ENCODE measurements at regions not wholly inside any gene's neighbourhood (a gene's known extent, or its start where the extent isn't known, plus 50 kb on each side); places are given as distances from the start of the nearest gene placed in this dataset.

DNA sequence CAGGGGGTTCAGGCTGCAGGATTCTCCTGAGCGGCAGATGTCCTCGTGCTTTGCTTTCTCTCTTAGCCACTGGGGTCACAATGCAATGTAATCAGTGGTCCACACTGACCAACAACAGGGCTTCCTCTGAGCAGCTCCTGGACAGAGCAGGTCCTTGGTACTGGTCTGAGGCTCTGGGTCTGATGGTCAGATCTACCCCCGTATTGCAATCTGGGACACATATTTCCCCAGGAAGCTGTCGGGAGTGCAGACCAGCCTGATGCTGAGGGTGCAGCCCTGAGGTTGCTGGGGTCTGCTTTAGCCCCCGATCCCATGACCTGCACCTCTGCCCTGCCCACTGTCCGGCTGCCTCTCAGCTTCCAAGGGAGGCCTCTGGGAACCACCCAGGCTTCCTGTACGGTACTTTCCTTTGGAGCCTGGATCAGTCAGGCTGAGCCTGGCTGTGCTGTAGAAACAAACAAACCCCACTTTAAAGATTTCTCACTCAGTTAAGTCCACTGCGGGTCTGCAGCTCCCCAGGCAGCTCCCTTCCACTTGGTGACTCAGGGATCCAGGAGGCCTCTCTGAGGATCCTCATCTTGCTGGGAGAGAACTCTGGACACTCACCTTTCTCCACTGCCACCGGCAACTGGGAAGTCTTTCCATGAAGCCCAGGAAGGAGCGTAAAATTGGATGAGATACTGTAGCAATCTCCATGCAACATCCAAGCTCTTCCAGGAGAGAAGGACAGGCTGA lies 1046.6 kb downstream of the TBC1D22A start:
- no peak overlapping the region for H3K4me3 Mint-ChIP-seq
- H3K36me3 Mint-ChIP-seq (ENCODE audit: low read depth) = no peaks in the 10 kb centered on the region
- peaks cover 1% of the 10 kb centered on the region for H3K4me1 Mint-ChIP-seq
- TF ChIP-seq, protein P1, sequence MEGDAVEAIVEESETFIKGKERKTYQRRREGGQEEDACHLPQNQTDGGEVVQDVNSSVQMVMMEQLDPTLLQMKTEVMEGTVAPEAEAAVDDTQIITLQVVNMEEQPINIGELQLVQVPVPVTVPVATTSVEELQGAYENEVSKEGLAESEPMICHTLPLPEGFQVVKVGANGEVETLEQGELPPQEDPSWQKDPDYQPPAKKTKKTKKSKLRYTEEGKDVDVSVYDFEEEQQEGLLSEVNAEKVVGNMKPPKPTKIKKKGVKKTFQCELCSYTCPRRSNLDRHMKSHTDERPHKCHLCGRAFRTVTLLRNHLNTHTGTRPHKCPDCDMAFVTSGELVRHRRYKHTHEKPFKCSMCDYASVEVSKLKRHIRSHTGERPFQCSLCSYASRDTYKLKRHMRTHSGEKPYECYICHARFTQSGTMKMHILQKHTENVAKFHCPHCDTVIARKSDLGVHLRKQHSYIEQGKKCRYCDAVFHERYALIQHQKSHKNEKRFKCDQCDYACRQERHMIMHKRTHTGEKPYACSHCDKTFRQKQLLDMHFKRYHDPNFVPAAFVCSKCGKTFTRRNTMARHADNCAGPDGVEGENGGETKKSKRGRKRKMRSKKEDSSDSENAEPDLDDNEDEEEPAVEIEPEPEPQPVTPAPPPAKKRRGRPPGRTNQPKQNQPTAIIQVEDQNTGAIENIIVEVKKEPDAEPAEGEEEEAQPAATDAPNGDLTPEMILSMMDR (conservative IDR thresholded peaks at IDR 0.05) = no peak
- no peaks in the 10 kb centered on the region for H3K9me3 Mint-ChIP-seq
- DNase-seq (ENCODE audit: low read depth, low spot score) = no peak
- H3K27ac Mint-ChIP-seq (ENCODE audit: unreplicated experiment) = no peak overlapping the region
- no peaks in the 10 kb centered on the region for H3K27me3 Mint-ChIP-seq (ENCODE audit: low read depth)

DNA sequence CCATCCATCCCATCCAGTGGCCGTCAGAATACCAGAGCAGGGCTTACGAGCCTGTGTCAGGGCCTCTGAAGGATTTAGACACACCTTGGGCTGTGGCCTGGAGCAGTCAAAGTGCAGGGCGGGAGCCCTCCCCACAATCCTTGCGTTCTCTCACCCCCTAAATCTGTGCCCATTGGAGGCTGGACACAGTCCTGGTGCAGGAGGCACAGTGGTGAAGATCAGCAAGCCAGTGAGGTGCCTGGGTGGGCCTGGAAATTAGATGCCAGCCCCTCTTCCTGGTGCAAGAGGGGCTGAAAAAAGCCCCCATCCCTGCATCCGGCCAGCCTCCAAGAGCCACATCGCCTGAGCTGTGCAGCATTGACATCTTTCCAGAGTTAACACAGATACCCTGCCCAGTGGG lies 1045.8 kb downstream of the TBC1D22A start:
- no peak overlapping the region for H3K4me3 Mint-ChIP-seq
- peaks cover 3% of the 10 kb centered on the region for H3K9me3 Mint-ChIP-seq
- no peak for DNase-seq (ENCODE audit: low read depth, low spot score)
- TF ChIP-seq, protein P1 (conservative IDR thresholded peaks at IDR 0.05) = no peak
- no peak overlapping the region for H3K27ac Mint-ChIP-seq (ENCODE audit: unreplicated experiment)
- peaks cover 7% of the 10 kb centered on the region for H3K4me1 Mint-ChIP-seq
- H3K27me3 Mint-ChIP-seq (ENCODE audit: low read depth) = no peaks in the 10 kb centered on the region
- no peaks in the 10 kb centered on the region for H3K36me3 Mint-ChIP-seq (ENCODE audit: low read depth)

DNA sequence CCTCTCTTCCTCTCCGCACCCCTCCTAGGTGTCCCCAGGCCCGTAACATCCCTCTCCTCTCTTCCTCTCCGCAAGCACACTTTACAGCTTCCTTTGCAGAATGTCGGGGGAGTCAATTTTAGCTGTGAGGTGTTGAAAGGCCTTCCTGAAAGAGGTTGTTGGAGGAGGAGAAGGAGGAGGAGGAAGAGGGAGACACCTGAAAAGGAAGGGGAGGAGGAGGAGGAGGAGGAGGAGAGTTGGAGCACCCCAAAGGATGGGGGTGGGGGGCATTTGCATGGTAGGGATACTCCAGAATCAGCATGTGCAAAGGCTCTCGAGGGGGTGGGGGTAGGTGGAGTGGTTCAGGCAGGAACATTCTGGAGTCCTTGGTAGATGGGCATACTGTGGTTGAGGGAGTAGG lies 1045.1 kb downstream of the TBC1D22A start:
- H3K27me3 Mint-ChIP-seq (ENCODE audit: low read depth) = no peaks in the 10 kb centered on the region
- DNase-seq (ENCODE audit: low read depth, low spot score) = no peak
- peaks cover 3% of the 10 kb centered on the region for H3K9me3 Mint-ChIP-seq
- H3K4me1 Mint-ChIP-seq = peaks cover 7% of the 10 kb centered on the region
- no peak overlapping the region for H3K4me3 Mint-ChIP-seq
- H3K27ac Mint-ChIP-seq (ENCODE audit: unreplicated experiment) = no peak overlapping the region
- TF ChIP-seq, protein P1 (conservative IDR thresholded peaks at IDR 0.05) = no peak
- H3K36me3 Mint-ChIP-seq (ENCODE audit: low read depth) = no peaks in the 10 kb centered on the region

DNA sequence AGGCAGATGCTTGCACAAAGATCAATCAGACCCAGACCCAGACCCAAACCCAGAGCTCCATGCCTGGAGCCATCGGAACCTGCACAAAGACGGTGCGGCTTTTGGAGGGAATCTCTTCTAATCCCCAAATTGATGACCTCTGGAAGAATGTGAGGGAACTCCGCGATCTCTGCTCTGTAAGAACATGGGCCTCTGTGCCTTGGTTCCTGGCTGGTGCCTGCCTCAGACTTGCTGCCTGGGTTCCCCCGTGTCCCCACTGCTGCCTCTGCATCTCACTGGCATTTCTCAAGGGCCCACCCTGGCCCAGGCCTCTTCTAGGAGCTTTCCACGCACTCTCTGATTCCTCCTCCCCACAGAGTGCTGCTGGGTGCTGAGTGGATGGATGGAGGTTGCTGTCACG lies 1044.4 kb downstream of the TBC1D22A start:
- H3K36me3 Mint-ChIP-seq (ENCODE audit: low read depth) = no peaks in the 10 kb centered on the region
- TF ChIP-seq, protein P1 (conservative IDR thresholded peaks at IDR 0.05) = no peak
- no peaks in the 10 kb centered on the region for H3K27me3 Mint-ChIP-seq (ENCODE audit: low read depth)
- H3K27ac Mint-ChIP-seq (ENCODE audit: unreplicated experiment) = no peak overlapping the region
- peaks cover 7% of the 10 kb centered on the region for H3K4me1 Mint-ChIP-seq
- H3K9me3 Mint-ChIP-seq = peaks cover 3% of the 10 kb centered on the region
- DNase-seq (ENCODE audit: low read depth, low spot score) = no peak
- no peak overlapping the region for H3K4me3 Mint-ChIP-seq

DNA sequence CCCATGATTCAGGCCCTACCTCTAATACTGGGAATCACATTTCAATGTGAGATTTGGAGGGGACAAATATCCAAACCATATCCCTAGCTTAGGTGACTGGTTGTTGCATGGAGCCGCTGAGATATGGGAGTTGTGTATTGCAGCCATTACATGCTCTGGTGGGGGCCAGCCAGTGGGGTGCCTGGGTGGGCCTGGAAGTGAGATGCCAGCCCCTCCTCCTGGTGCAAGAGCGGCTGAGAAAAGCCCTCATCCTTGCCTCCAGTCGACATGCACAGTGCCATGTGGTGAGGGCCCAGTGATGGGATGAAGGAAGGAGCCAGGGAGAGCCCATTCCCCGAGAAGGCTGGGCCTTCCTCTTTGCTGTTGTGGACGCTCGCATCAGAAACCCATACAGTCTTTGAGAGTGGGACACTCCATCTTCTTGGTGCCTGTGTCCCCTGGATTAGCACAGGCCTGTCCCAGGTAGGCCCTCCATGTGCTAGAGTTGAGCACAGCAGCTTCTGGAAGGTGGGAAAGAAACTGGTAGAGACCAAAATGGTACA lies 1043.0 kb downstream of the TBC1D22A start:
- H3K9me3 Mint-ChIP-seq = peaks cover 3% of the 10 kb centered on the region
- DNase-seq (ENCODE audit: low read depth, low spot score) = no peak
- no peak overlapping the region for H3K4me3 Mint-ChIP-seq
- peaks cover 7% of the 10 kb centered on the region for H3K4me1 Mint-ChIP-seq
- H3K36me3 Mint-ChIP-seq (ENCODE audit: low read depth) = no peaks in the 10 kb centered on the region
- no peak overlapping the region for H3K27ac Mint-ChIP-seq (ENCODE audit: unreplicated experiment)
- no peaks in the 10 kb centered on the region for H3K27me3 Mint-ChIP-seq (ENCODE audit: low read depth)
- TF ChIP-seq, protein P1 (conservative IDR thresholded peaks at IDR 0.05) = no peak

All from neural crest cell (in vitro differentiated cells).